ENCODE measurements at regions not wholly inside any gene's neighbourhood (a gene's known extent, or its start where the extent isn't known, plus 50 kb on each side); places are given as distances from the start of the nearest gene placed in this dataset.
"Not testable (repeated sequence)": the region's sequence is repeated elsewhere in the genome, so short reads cannot be mapped to it uniquely, and the experiment has no call there.

GRCh38 chrY:18671970-18672369, 101.6 kb downstream of the HSFY2 start:
- Histone ChIP-seq H3F3A (ENCODE audit: insufficient read depth, low read length) (no peaks in the 10 kb centered on the region), H3K4me1 (ENCODE audit: insufficient read depth, low read length, severe bottlenecking) (no peaks in the 10 kb centered on the region), H4K20me1 (ENCODE audit: insufficient read depth, low read length) (no peaks in the 10 kb centered on the region), H3K9me3 (ENCODE audit: low read length) (no peaks in the 10 kb centered on the region), H3K9ac (ENCODE audit: low read length) (no peak overlapping the region), H3K4me2 (ENCODE audit: low read length) (no peak overlapping the region), H3K9me2 (ENCODE audit: low read depth, low read length) (no peaks in the 10 kb centered on the region), H2AFZ (ENCODE audit: low read length) (no peak overlapping the region), H3K27ac (ENCODE audit: low read depth, low read length, poor library complexity, severe bottlenecking) (no peak overlapping the region), H3K79me2 (ENCODE audit: insufficient read depth, low read length) (no peaks in the 10 kb centered on the region), H3K36me3 (ENCODE audit: insufficient read depth, low read length) (no peaks in the 10 kb centered on the region), H3K4me3 (ENCODE audit: low read depth, low read length, poor library complexity, severe bottlenecking) (no peak overlapping the region), H3K27me3 (ENCODE audit: insufficient read depth, low read length) (no peaks in the 10 kb centered on the region)
- TF ChIP-seq EZH2 (IDR thresholded peaks at IDR 0.05; ENCODE audit: borderline replicate concordance, low read length): no peak
- TF ChIP-seq, protein P1, sequence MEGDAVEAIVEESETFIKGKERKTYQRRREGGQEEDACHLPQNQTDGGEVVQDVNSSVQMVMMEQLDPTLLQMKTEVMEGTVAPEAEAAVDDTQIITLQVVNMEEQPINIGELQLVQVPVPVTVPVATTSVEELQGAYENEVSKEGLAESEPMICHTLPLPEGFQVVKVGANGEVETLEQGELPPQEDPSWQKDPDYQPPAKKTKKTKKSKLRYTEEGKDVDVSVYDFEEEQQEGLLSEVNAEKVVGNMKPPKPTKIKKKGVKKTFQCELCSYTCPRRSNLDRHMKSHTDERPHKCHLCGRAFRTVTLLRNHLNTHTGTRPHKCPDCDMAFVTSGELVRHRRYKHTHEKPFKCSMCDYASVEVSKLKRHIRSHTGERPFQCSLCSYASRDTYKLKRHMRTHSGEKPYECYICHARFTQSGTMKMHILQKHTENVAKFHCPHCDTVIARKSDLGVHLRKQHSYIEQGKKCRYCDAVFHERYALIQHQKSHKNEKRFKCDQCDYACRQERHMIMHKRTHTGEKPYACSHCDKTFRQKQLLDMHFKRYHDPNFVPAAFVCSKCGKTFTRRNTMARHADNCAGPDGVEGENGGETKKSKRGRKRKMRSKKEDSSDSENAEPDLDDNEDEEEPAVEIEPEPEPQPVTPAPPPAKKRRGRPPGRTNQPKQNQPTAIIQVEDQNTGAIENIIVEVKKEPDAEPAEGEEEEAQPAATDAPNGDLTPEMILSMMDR (IDR thresholded peaks at IDR 0.05; ENCODE audit: low read length): no peak

- H3K4me1 ChIP-seq (ENCODE audit: insufficient read depth, low read length, severe bottlenecking); H4K20me1 ChIP-seq (ENCODE audit: insufficient read depth, low read length); H3K27me3 ChIP-seq (ENCODE audit: insufficient read depth, low read length); H3F3A ChIP-seq (ENCODE audit: insufficient read depth, low read length); H3K4me2 ChIP-seq (ENCODE audit: low read length); H3K27ac ChIP-seq (ENCODE audit: low read depth, low read length, poor library complexity, severe bottlenecking); H3K9me2 ChIP-seq (ENCODE audit: low read depth, low read length); H2AFZ ChIP-seq (ENCODE audit: low read length); H3K9me3 ChIP-seq (ENCODE audit: low read length); H3K36me3 ChIP-seq (ENCODE audit: insufficient read depth, low read length); H3K79me2 ChIP-seq (ENCODE audit: insufficient read depth, low read length); H3K9ac ChIP-seq (ENCODE audit: low read length); H3K4me3 ChIP-seq (ENCODE audit: low read depth, low read length, poor library complexity, severe bottlenecking): not testable (repeated sequence)
Observed at GRCh38 chrY:18686027-18686426, 87.5 kb downstream of the HSFY2 start.

DNA sequence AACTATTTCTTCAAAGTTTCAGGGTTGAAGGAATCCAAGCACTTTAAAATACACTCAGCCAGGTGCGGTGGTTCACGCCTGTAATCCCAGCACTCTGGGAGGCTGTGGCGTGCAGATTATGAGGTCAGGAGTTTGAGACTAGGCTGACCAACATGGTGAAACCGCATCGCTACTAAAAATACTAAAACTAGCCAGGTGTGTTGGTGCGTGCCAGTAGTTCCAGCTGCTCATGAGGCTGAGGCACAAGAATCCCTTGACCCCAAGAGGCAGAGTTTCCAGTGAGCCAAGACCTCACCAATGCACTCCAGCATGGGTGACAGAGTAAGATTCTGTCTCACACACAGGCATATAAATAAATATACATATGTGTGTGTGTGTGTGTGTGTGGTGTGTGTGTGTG, 85.2 kb downstream of the HSFY2 start:
- not testable (repeated sequence) for H3K4me1 ChIP-seq (ENCODE audit: insufficient read depth, low read length, severe bottlenecking); H3K9me3 ChIP-seq (ENCODE audit: low read length); H3F3A ChIP-seq (ENCODE audit: insufficient read depth, low read length); H3K36me3 ChIP-seq (ENCODE audit: insufficient read depth, low read length); H3K4me3 ChIP-seq (ENCODE audit: low read depth, low read length, poor library complexity, severe bottlenecking); H3K9ac ChIP-seq (ENCODE audit: low read length); H3K27ac ChIP-seq (ENCODE audit: low read depth, low read length, poor library complexity, severe bottlenecking); H3K9me2 ChIP-seq (ENCODE audit: low read depth, low read length); H3K4me2 ChIP-seq (ENCODE audit: low read length); H4K20me1 ChIP-seq (ENCODE audit: insufficient read depth, low read length); H3K27me3 ChIP-seq (ENCODE audit: insufficient read depth, low read length); H3K79me2 ChIP-seq (ENCODE audit: insufficient read depth, low read length); H2AFZ ChIP-seq (ENCODE audit: low read length)

GRCh38 chrY:18689420-18689819, 84.1 kb downstream of the HSFY2 start:
- not testable (repeated sequence) for H3K4me3 ChIP-seq (ENCODE audit: low read depth, low read length, poor library complexity, severe bottlenecking); H3K4me1 ChIP-seq (ENCODE audit: insufficient read depth, low read length, severe bottlenecking); H2AFZ ChIP-seq (ENCODE audit: low read length)

DNA sequence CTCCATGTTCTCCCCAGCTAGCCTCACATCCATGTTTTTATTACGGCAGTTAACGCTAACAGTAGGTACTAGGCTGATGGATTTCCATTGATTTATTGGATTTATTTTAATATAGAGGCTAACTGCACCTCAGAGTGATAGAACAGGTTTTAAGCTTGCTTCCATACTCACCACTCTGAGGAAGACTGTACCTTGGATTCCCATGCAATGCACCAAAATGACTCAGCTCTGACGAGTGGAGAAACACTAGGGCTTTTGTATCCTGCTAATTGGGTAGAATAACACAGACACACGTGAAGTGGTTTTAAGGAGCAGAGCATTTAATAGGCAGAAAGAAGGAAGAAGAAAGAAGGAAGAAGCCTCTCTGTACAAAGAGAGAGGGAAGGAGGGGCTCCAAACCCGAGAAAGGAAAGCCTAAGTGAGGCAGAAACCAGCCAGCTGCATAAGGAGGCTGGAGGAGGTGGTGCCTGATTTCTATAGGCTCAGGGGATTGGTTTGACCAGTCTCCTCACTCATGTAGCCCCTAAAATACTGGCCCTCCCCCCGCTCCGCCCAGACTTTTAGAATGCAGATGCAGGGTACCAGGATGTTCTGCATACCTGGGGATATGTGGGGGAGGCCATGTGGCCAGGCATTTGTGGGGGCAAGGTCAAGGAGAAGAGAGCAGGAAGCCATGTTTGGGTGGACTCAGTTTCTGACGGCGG, 83.5 kb downstream of the HSFY2 start:
- H3K9me2 ChIP-seq (ENCODE audit: low read depth, low read length); H3K4me1 ChIP-seq (ENCODE audit: insufficient read depth, low read length, severe bottlenecking); H3K27ac ChIP-seq (ENCODE audit: low read depth, low read length, poor library complexity, severe bottlenecking); H3K9me3 ChIP-seq (ENCODE audit: low read length); H3K9ac ChIP-seq (ENCODE audit: low read length); H4K20me1 ChIP-seq (ENCODE audit: insufficient read depth, low read length); H2AFZ ChIP-seq (ENCODE audit: low read length); H3K4me3 ChIP-seq (ENCODE audit: low read depth, low read length, poor library complexity, severe bottlenecking); H3K4me2 ChIP-seq (ENCODE audit: low read length); H3F3A ChIP-seq (ENCODE audit: insufficient read depth, low read length); H3K36me3 ChIP-seq (ENCODE audit: insufficient read depth, low read length); H3K27me3 ChIP-seq (ENCODE audit: insufficient read depth, low read length); H3K79me2 ChIP-seq (ENCODE audit: insufficient read depth, low read length): not testable (repeated sequence)

More at GRCh38 chrY:18689420-18689819, 84.1 kb downstream of the HSFY2 start:
- not testable (repeated sequence) for H3K9me3 ChIP-seq (ENCODE audit: low read length); H3K4me2 ChIP-seq (ENCODE audit: low read length); H3K79me2 ChIP-seq (ENCODE audit: insufficient read depth, low read length); H3K36me3 ChIP-seq (ENCODE audit: insufficient read depth, low read length); H3F3A ChIP-seq (ENCODE audit: insufficient read depth, low read length); H3K9ac ChIP-seq (ENCODE audit: low read length); H3K27ac ChIP-seq (ENCODE audit: low read depth, low read length, poor library complexity, severe bottlenecking); H3K27me3 ChIP-seq (ENCODE audit: insufficient read depth, low read length); H3K9me2 ChIP-seq (ENCODE audit: low read depth, low read length); H4K20me1 ChIP-seq (ENCODE audit: insufficient read depth, low read length)

GRCh38 chrY:18696788-18697187, 76.7 kb downstream of the HSFY2 start:
- H4K20me1 ChIP-seq (ENCODE audit: insufficient read depth, low read length); H2AFZ ChIP-seq (ENCODE audit: low read length); H3K27me3 ChIP-seq (ENCODE audit: insufficient read depth, low read length); H3K4me3 ChIP-seq (ENCODE audit: low read depth, low read length, poor library complexity, severe bottlenecking); H3K4me1 ChIP-seq (ENCODE audit: insufficient read depth, low read length, severe bottlenecking); H3K9me3 ChIP-seq (ENCODE audit: low read length); H3K27ac ChIP-seq (ENCODE audit: low read depth, low read length, poor library complexity, severe bottlenecking); H3F3A ChIP-seq (ENCODE audit: insufficient read depth, low read length); H3K4me2 ChIP-seq (ENCODE audit: low read length); H3K36me3 ChIP-seq (ENCODE audit: insufficient read depth, low read length); H3K79me2 ChIP-seq (ENCODE audit: insufficient read depth, low read length); H3K9me2 ChIP-seq (ENCODE audit: low read depth, low read length); H3K9ac ChIP-seq (ENCODE audit: low read length): not testable (repeated sequence)

DNA sequence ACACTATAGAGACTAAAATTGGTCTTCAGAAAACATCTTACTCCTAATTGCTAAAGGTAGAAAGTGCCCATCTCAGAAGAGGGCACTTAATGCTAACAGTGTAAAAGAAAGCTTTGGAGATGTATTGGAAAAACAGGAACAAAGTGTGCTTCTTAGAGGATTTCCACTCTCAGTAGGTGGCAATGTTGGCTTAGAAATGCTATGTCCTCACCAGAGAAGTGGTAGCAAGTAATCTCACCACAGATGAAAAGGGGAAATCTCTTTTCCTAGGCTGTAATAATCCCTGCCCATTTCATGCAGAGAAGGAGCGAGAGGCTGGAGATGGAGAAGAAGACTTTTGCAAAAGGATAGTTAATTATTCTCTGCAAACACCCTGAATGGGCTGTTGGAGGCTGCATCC, 69.3 kb downstream of the HSFY2 start:
- not testable (repeated sequence) for H3K27me3 ChIP-seq (ENCODE audit: insufficient read depth, low read length); H2AFZ ChIP-seq (ENCODE audit: low read length); H3K9me3 ChIP-seq (ENCODE audit: low read length); H3K9me2 ChIP-seq (ENCODE audit: low read depth, low read length); H3F3A ChIP-seq (ENCODE audit: insufficient read depth, low read length); H3K4me1 ChIP-seq (ENCODE audit: insufficient read depth, low read length, severe bottlenecking); H3K36me3 ChIP-seq (ENCODE audit: insufficient read depth, low read length); H3K79me2 ChIP-seq (ENCODE audit: insufficient read depth, low read length); H3K27ac ChIP-seq (ENCODE audit: low read depth, low read length, poor library complexity, severe bottlenecking); H4K20me1 ChIP-seq (ENCODE audit: insufficient read depth, low read length); H3K4me2 ChIP-seq (ENCODE audit: low read length); H3K9ac ChIP-seq (ENCODE audit: low read length); H3K4me3 ChIP-seq (ENCODE audit: low read depth, low read length, poor library complexity, severe bottlenecking)

All from OCI-LY1 (cell line).